H1 (cell line): ENCODE measurements at regions not wholly inside any gene's neighbourhood (a gene's known extent, or its start where the extent isn't known, plus 50 kb on each side); places are given as distances from the start of the nearest gene placed in this dataset.

Experiments used
- CTCF ChIA-PET: fragments of 300-600 bp; sonication (Branson Sonifier 250); formaldehyde crosslinking; loops from one replicate; lab custom pipeline; 2021; ENCODE audit not compliant: partially characterized antibody; lab: Charles Lee
- POLR2A ChIA-PET: fragments of 300-600 bp; sonication (Branson Sonifier 250); formaldehyde crosslinking; loops from one replicate; lab custom pipeline; 2021; ENCODE audit warnings: inconsistent platforms; ENCODE audit not compliant: partially characterized antibody; lab: Charles Lee
- DNase-seq, 2 experiments: peaks; one replicate each; pipeline versions ENCODE4 v3.0.0 to v3.0.0-alpha.2; 2010 to 2022; ENCODE audit warnings: low spot score in 2 of 2, low read depth in 1 of 2, mixed read lengths in 1 of 2
- FAIRE-seq: peaks from 2 replicates; lab custom pipeline; 2011; peaks lifted over from hg19 to GRCh38; lab: Jason Lieb, UNC
- H2AFZ ChIP-seq: 2 replicates; pipeline ENCODE4 v1.8.1; 2012; ENCODE audit warnings: low read length, inconsistent platforms
- H2AK5ac ChIP-seq: 2 replicates; pipeline ENCODE4 v1.6.1; 2013; ENCODE audit warnings: low read depth, low read length
- H2BK120ac ChIP-seq: replicated peaks from 2 replicates; pipeline ENCODE3; 2013; ENCODE audit warnings: low read depth, low read length, inconsistent platforms
- H2BK12ac ChIP-seq: 2 replicates; pipeline ENCODE4 v1.6.1; 2013; ENCODE audit warnings: low read depth, low read length
- H2BK15ac ChIP-seq: 2 replicates; pipeline ENCODE4 v1.6.1; 2013; ENCODE audit warnings: low read length
- H2BK20ac ChIP-seq: 2 replicates; pipeline ENCODE4 v1.6.1; 2013; ENCODE audit warnings: low read length
- H2BK5ac ChIP-seq: 2 replicates; pipeline ENCODE4 v1.6.1; 2013; ENCODE audit warnings: low read depth, low read length
- H3K14ac ChIP-seq: 2 replicates; pipeline ENCODE4 v1.6.1; 2013; ENCODE audit warnings: inconsistent platforms; ENCODE audit not compliant: insufficient read length
- H3K18ac ChIP-seq: 2 replicates; pipeline ENCODE4 v1.6.1; 2013; ENCODE audit warnings: low read length; ENCODE audit errors: extremely low read depth
- H3K23ac ChIP-seq: 2 replicates; pipeline ENCODE4 v1.6.1; 2013; ENCODE audit warnings: inconsistent platforms; ENCODE audit not compliant: insufficient read length
- H3K23me2 ChIP-seq: 2 replicates; pipeline ENCODE4 v1.6.1; 2013; ENCODE audit warnings: low read depth, low read length
- H3K27ac ChIP-seq: 2 replicates; pipeline ENCODE4 v1.6.1; 2011; ENCODE audit warnings: low read depth, low read length, inconsistent platforms
- H3K27me3 ChIP-seq, 4 experiments: replicated peaks in 1 of 4; 1 replicate in 1 of 4; 2 replicates in 3 of 4; pipeline versions ENCODE4 v1.6.1 to v1.8.1; 2011 to 2013; ENCODE audit warnings: low read length in 3 of 4, mild to moderate bottlenecking in 3 of 4, inconsistent platforms in 2 of 4, mixed read lengths in 2 of 4, moderate library complexity in 1 of 4; ENCODE audit not compliant: control insufficient read depth in 3 of 4, insufficient read depth in 3 of 4; ENCODE audit errors: extremely low read depth in 1 of 4
- H3K36me3 ChIP-seq, 4 experiments: 2 replicates each; pipeline versions ENCODE4 v1.6.1 to v1.8.1; 2011 to 2013; ENCODE audit warnings: mild to moderate bottlenecking in 4 of 4, low read length in 3 of 4, moderate library complexity in 2 of 4, control low read depth in 1 of 4, inconsistent platforms in 1 of 4; ENCODE audit not compliant: insufficient read depth in 4 of 4, control insufficient read depth in 2 of 4
- H3K4ac ChIP-seq: replicated peaks from 2 replicates; pipeline ENCODE3; 2013; ENCODE audit warnings: low read length, low read depth, mixed read lengths, inconsistent platforms; ENCODE audit not compliant: insufficient read length
- H3K4me1 ChIP-seq, 4 experiments: replicated peaks in 1 of 4; 1 replicate in 1 of 4; 2 replicates in 3 of 4; pipeline versions ENCODE4 v1.6.1 to v1.8.1; 2011 to 2013; ENCODE audit warnings: low read length in 3 of 4, inconsistent platforms in 2 of 4, mixed read lengths in 1 of 4; ENCODE audit not compliant: insufficient read depth in 4 of 4, control insufficient read depth in 3 of 4
- H3K4me2 ChIP-seq, 2 experiments: 2 replicates each; pipeline versions ENCODE4 v1.6.1 to v1.8.1; 2011 to 2013; ENCODE audit warnings: low read depth in 2 of 2, low read length in 2 of 2, control low read depth in 1 of 2, inconsistent platforms in 1 of 2, mild to moderate bottlenecking in 1 of 2; ENCODE audit not compliant: insufficient read depth in 1 of 2
- H3K4me3 ChIP-seq, 4 experiments: fragments of 200-600, 300-600 bp in 1 of 4; sonication (generic), shearing (Covaris generic), sonication (Bioruptor Twin) in 1 of 4; 2 replicates each; pipeline versions ENCODE4 v1.5.1 to v1.8.1; 2011 to 2016; ENCODE audit warnings: low read length in 4 of 4, low read depth in 3 of 4, control low read depth in 2 of 4, inconsistent platforms in 2 of 4, mild to moderate bottlenecking in 2 of 4, mixed read lengths in 1 of 4, moderate library complexity in 1 of 4; ENCODE audit not compliant: insufficient read depth in 2 of 4; ENCODE audit errors: extremely low read depth in 1 of 4
- H3K56ac ChIP-seq: replicated peaks from 2 replicates; pipeline ENCODE3; 2013; ENCODE audit warnings: low read depth, mild to moderate bottlenecking, mixed read lengths, low read length, inconsistent platforms; ENCODE audit not compliant: insufficient read length
- H3K79me1 ChIP-seq: 2 replicates; pipeline ENCODE4 v1.6.1; 2013; ENCODE audit warnings: low read depth, low read length, control low read depth
- H3K79me2 ChIP-seq, 2 experiments: 2 replicates each; pipeline versions ENCODE4 v1.6.1 to v1.8.1; 2012 to 2013; ENCODE audit warnings: low read length in 2 of 2, mild to moderate bottlenecking in 2 of 2, inconsistent platforms in 1 of 2; ENCODE audit not compliant: insufficient read depth in 2 of 2, control insufficient read depth in 1 of 2
- H3K9ac ChIP-seq, 4 experiments: replicated peaks in 1 of 4; 1 replicate in 1 of 4; 2 replicates in 3 of 4; pipeline versions ENCODE4 v1.6.1 to v1.8.1; 2011 to 2013; ENCODE audit warnings: low read depth in 3 of 4, low read length in 3 of 4, control low read depth in 2 of 4, mild to moderate bottlenecking in 2 of 4, moderate library complexity in 2 of 4, inconsistent platforms in 1 of 4; ENCODE audit errors: extremely low read depth in 1 of 4
- H3K9me3 ChIP-seq, 2 experiments: 2 replicates each; pipeline versions ENCODE4 v1.6.1 to v1.8.1; 2012 to 2013; ENCODE audit warnings: mild to moderate bottlenecking in 2 of 2, moderate library complexity in 2 of 2, control low read depth in 1 of 2, inconsistent platforms in 1 of 2, low read depth in 1 of 2, low read length in 1 of 2, mixed read lengths in 1 of 2; ENCODE audit not compliant: insufficient read depth in 2 of 2
- H4K20me1 ChIP-seq, 2 experiments: replicated peaks in 1 of 2; 2 replicates each; pipeline versions ENCODE3 to v1.8.1; 2011 to 2013; ENCODE audit warnings: inconsistent platforms in 2 of 2, low read length in 2 of 2, mild to moderate bottlenecking in 1 of 2; ENCODE audit not compliant: insufficient read depth in 2 of 2, control insufficient read depth in 1 of 2
- H4K5ac ChIP-seq: 2 replicates; pipeline ENCODE4 v1.6.1; 2013; ENCODE audit warnings: low read length, low read depth, mixed read lengths, inconsistent platforms; ENCODE audit not compliant: insufficient read length
- H4K8ac ChIP-seq: 2 replicates; pipeline ENCODE4 v1.8.0; 2013; ENCODE audit warnings: mild to moderate bottlenecking, moderate library complexity, low read length, inconsistent platforms; ENCODE audit not compliant: insufficient read depth; ENCODE audit errors: extremely low read depth
- H4K91ac ChIP-seq: replicated peaks from 2 replicates; pipeline ENCODE3; 2013; ENCODE audit warnings: low read length, mixed read lengths, inconsistent platforms; ENCODE audit not compliant: insufficient read length
- CBX8 ChIP-seq: fragments of 300-800, 300-1000 bp; sonication (generic); IDR thresholded peaks from 2 replicates; pipeline ENCODE4 v1.7.1; 2016; ENCODE audit warnings: low read depth, low read length, borderline replicate concordance
- CHD1 ChIP-seq: IDR thresholded peaks from 2 replicates; pipeline ENCODE4 v1.6.1; 2012; ENCODE audit warnings: low read depth, low read length, improper control_type of control experiment
- JUN ChIP-seq: IDR thresholded peaks from 2 replicates; pipeline ENCODE4 v1.6.1; 2011; ENCODE audit warnings: low read depth, mild to moderate bottlenecking, improper control_type of control experiment, low read length
- JUND ChIP-seq: IDR thresholded peaks from 2 replicates; pipeline ENCODE4 v1.6.1; 2011; ENCODE audit warnings: mild to moderate bottlenecking, improper control_type of control experiment, low read length
- KDM5A ChIP-seq: fragments of 200-600 bp; IDR thresholded peaks from 2 replicates; pipeline ENCODE4 v1.7.1; 2012; ENCODE audit warnings: mild to moderate bottlenecking, low read length, inconsistent platforms, mixed read lengths
- POLR2AphosphoS5 ChIP-seq: IDR thresholded peaks from 2 replicates; pipeline ENCODE4 v1.6.1; 2011; ENCODE audit warnings: low read depth, low read length
- POU5F1 ChIP-seq: IDR thresholded peaks from 2 replicates; pipeline ENCODE4 v1.6.1; 2011; ENCODE audit warnings: low read depth, mild to moderate bottlenecking, low read length, moderate library complexity
- SP2 ChIP-seq: IDR thresholded peaks from 2 replicates; pipeline ENCODE4 v1.6.1; 2012; ENCODE audit warnings: mild to moderate bottlenecking, low read length, inconsistent platforms
- TAF7 ChIP-seq: optimal IDR thresholded peaks from 2 replicates; pipeline ENCODE3; 2011; ENCODE audit warnings: low read depth, mild to moderate bottlenecking, inconsistent platforms, low read length, moderate library complexity, borderline replicate concordance
- TEAD4 ChIP-seq: IDR thresholded peaks from 2 replicates; pipeline ENCODE4 v1.6.1; 2012; ENCODE audit warnings: low read depth, low read length, inconsistent platforms, mixed read lengths
- WGBS, 2 experiments: shearing (Covaris generic) in 1 of 2; methylation state at CpG; one replicate each; pipeline versions ENCODE4 v1.1.6 to v1.1.7; 2013 to 2015; ENCODE audit warnings: low lambda C conversion rate in 2 of 2, mixed read lengths in 2 of 2, inconsistent platforms in 1 of 2, low coverage in 1 of 2, missing lambda C conversion rate in 1 of 2; ENCODE audit not compliant: insufficient replicate concordance in 2 of 2, insufficient coverage in 1 of 2, insufficient read length in 1 of 2; ENCODE audit errors: extremely low coverage in 1 of 2, missing lambda C conversion rate in 1 of 2; 5-methylcytosine and 5-hydroxymethylcytosine counted together

GRCh38 chr2:147366279-147366678 is 478.6 kb upstream of the ACVR2A start:
- Histone ChIP-seq H3K79me1 (no peaks in the 10 kb centered on the region), H3K4me3 (no peak overlapping the region), H3K36me3 (no peaks in the 10 kb centered on the region), H2BK20ac (no peak overlapping the region), H3K79me2 (no peaks in the 10 kb centered on the region), H2BK15ac (no peak overlapping the region), H2BK120ac (no peak overlapping the region), H4K5ac (no peak overlapping the region), H2AFZ (no peak overlapping the region), H3K9me3 (peaks cover 0 to 4% of the 10 kb centered on the region in 2 experiments; a peak in 1 of 4 replicates), H3K23me2 (no peaks in the 10 kb centered on the region), H4K91ac (no peak overlapping the region), H3K14ac (no peak overlapping the region), H2BK12ac (no peak overlapping the region), H4K20me1 (no peaks in the 10 kb centered on the region), H3K27ac (no peak overlapping the region), H3K4ac (no peak overlapping the region), H3K23ac (no peak overlapping the region), H2AK5ac (no peak overlapping the region), H3K27me3 (no peaks in the 10 kb centered on the region), H4K8ac (no peak overlapping the region), H3K56ac (no peak overlapping the region), H3K9ac (no peak overlapping the region), H2BK5ac (no peak overlapping the region), H3K4me2 (no peak overlapping the region), H3K18ac (no peak overlapping the region), H3K4me1 (peaks cover 0 to 2% (median 0%) of the 10 kb centered on the region in 4 experiments; a peak in 1 of 7 replicates)
- no peak for DNase-seq
- POLR2A ChIA-PET, result interaction anchor here (0.6 kb wide), 1 partner anchor 176 kb away, joined by 3 read pairs; no protein-coding TSS in a partner anchor
- TF ChIP-seq CBX8 (no peak), CHD1 (no peak), SP2 (no peak), JUND (no peak), TEAD4 (no peak), JUN (no peak), POLR2AphosphoS5 (no peak), POU5F1 (no peak), TAF7 (no peak), KDM5A (no peak)
- no peak for FAIRE-seq
- WGBS, 2 experiments, result 94% methylated on average over 6 of the region's 6 CpGs; no CpG with 5 or more reads in 1 of the 2 experiments
- CTCF ChIA-PET, result interaction anchor here (1.4 kb wide), 1 partner anchor 9 kb away, joined by 4 read pairs; no protein-coding TSS in a partner anchor
